ENCODE measurements at regions not wholly inside any gene's neighbourhood (a gene's known extent, or its start where the extent isn't known, plus 50 kb on each side); places are given as distances from the start of the nearest gene placed in this dataset.
A peak's percentile ranks its signal among the peaks of the same experiment; 100 is the strongest.

DNA sequence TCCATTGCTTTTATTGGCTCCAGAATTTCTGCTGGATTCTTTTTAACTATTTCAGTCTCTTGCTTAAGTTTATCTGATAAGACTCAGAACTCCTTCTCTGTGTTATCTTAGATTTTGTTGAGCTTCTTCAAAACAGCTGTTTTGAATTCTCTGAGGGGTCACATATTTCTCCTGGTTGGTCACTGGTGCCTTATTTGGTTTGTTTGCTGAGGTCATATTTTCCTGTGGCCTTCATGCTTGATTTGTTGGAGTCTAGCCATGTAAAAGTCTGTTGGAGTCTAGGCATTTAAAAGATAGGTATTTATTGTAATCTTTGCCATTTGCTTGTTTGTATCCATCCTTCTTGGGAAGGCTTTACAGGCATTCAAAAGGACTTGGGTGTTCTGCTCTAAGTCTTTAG, 398.7 kb downstream of the DSEL start:
- no peak overlapping the region for H3K4me3 ChIP-seq
- no peaks in the 10 kb centered on the region for H3K4me1 ChIP-seq
- TF ChIP-seq, protein P1, sequence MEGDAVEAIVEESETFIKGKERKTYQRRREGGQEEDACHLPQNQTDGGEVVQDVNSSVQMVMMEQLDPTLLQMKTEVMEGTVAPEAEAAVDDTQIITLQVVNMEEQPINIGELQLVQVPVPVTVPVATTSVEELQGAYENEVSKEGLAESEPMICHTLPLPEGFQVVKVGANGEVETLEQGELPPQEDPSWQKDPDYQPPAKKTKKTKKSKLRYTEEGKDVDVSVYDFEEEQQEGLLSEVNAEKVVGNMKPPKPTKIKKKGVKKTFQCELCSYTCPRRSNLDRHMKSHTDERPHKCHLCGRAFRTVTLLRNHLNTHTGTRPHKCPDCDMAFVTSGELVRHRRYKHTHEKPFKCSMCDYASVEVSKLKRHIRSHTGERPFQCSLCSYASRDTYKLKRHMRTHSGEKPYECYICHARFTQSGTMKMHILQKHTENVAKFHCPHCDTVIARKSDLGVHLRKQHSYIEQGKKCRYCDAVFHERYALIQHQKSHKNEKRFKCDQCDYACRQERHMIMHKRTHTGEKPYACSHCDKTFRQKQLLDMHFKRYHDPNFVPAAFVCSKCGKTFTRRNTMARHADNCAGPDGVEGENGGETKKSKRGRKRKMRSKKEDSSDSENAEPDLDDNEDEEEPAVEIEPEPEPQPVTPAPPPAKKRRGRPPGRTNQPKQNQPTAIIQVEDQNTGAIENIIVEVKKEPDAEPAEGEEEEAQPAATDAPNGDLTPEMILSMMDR (IDR thresholded peaks at IDR 0.05): no peak
- DNase-seq (ENCODE audit: low spot score): no peak
- no peaks in the 10 kb centered on the region for H3K27me3 ChIP-seq
- no peak overlapping the region for H3K27ac ChIP-seq
- no peaks in the 10 kb centered on the region for H3K36me3 ChIP-seq
- H3K9me3 ChIP-seq: no peaks in the 10 kb centered on the region

- no peaks in the 10 kb centered on the region for H3K36me3 ChIP-seq
- no peak for DNase-seq (ENCODE audit: low spot score)
- H3K27ac ChIP-seq: no peak overlapping the region
- H3K9me3 ChIP-seq: no peaks in the 10 kb centered on the region
- no peak overlapping the region for H3K4me3 ChIP-seq
- no peaks in the 10 kb centered on the region for H3K4me1 ChIP-seq
- H3K27me3 ChIP-seq: no peaks in the 10 kb centered on the region
- TF ChIP-seq, protein P1 (IDR thresholded peaks at IDR 0.05): no peak
Observed at GRCh38 chr18:67109535-67109934, 407.0 kb downstream of the DSEL start.

DNA sequence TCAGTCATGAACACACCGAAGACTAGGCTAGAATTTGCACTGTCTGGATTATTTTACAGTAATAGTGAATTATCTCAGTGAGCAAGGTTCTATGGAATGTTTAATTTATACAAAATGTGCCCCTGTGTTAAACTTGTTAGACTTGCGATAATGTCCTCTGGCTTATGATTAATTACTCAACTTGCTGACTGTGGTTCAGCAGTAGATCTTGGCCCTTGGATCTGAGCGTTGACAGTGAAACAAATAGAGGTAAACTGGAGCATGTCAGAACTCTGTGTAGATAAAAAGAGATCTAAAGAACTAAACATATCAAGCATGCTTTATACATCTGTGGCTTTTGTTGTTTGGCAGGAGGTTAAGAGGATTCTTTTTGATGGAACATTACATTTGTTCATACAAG, 407.6 kb downstream of the DSEL start:
- TF ChIP-seq, protein P1 (IDR thresholded peaks at IDR 0.05): no peak
- no peak for DNase-seq (ENCODE audit: low spot score)

GRCh38 chr18:67104700-67105284, 411.7 kb downstream of the DSEL start:
- DNase-seq (ENCODE audit: low spot score): peak; percentile 75
- H3K4me1 ChIP-seq: no peaks in the 10 kb centered on the region
- no peaks in the 10 kb centered on the region for H3K36me3 ChIP-seq
- H3K27ac ChIP-seq: no peak overlapping the region
- TF ChIP-seq, protein P1 (IDR thresholded peaks at IDR 0.05): peak in 1 of 2 donors; percentile 67
- no peaks in the 10 kb centered on the region for H3K9me3 ChIP-seq
- H3K27me3 ChIP-seq: no peaks in the 10 kb centered on the region
- H3K4me3 ChIP-seq: no peak overlapping the region

More for the DNA sequence above, 407.6 kb downstream of the DSEL start:
- no peaks in the 10 kb centered on the region for H3K9me3 ChIP-seq
- no peaks in the 10 kb centered on the region for H3K27me3 ChIP-seq
- no peaks in the 10 kb centered on the region for H3K4me1 ChIP-seq
- H3K4me3 ChIP-seq: no peak overlapping the region
- no peaks in the 10 kb centered on the region for H3K36me3 ChIP-seq
- no peak overlapping the region for H3K27ac ChIP-seq

GRCh38 chr18:67094123-67094522, 422.4 kb downstream of the DSEL start:
- no peak overlapping the region for H3K27ac ChIP-seq
- H3K4me3 ChIP-seq: no peak overlapping the region
- TF ChIP-seq, protein P1 (IDR thresholded peaks at IDR 0.05): no peak
- DNase-seq (ENCODE audit: low spot score): no peak
- H3K4me1 ChIP-seq: no peaks in the 10 kb centered on the region
- no peaks in the 10 kb centered on the region for H3K36me3 ChIP-seq
- H3K9me3 ChIP-seq: no peaks in the 10 kb centered on the region
- peaks cover 0 to 4% of the 10 kb centered on the region in 2 donors for H3K27me3 ChIP-seq

DNA sequence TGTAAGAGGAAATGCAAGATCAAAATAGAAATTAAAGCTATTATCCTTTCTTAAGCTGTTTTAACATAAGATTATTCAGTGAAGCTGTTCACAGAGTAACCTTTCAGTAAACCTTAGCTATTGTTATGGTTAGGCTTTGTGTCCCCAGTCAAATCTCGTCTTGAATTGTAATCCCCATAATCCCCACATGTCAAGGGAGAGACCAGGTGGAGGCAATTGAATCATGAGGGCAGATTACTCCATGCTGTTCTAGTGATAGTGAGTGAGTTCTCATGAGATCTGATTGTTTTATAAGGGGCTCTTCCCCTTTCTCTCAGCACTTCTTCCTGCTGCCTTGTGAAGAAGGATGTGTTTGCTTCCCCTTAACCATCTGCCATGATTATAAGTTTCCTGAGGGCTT, 424.4 kb downstream of the DSEL start:
- TF ChIP-seq, protein P1 (IDR thresholded peaks at IDR 0.05): no peak
- no peak overlapping the region for H3K27ac ChIP-seq
- H3K9me3 ChIP-seq: no peaks in the 10 kb centered on the region
- DNase-seq (ENCODE audit: low spot score): no peak
- H3K4me3 ChIP-seq: no peak overlapping the region
- no peaks in the 10 kb centered on the region for H3K4me1 ChIP-seq
- peaks cover 0 to 4% of the 10 kb centered on the region in 2 donors for H3K27me3 ChIP-seq
- no peaks in the 10 kb centered on the region for H3K36me3 ChIP-seq

Measured in right atrium auricular region (tissue), 2 donors.